ENCODE measurements at regions not wholly inside any gene's neighbourhood (a gene's known extent, or its start where the extent isn't known, plus 50 kb on each side); places are given as distances from the start of the nearest gene placed in this dataset.

GRCh38 chr17:36854982-36855381 is 82.3 kb upstream of the LHX1 start:
- H4K20me1 ChIP-seq (ENCODE audit: control insufficient read depth, insufficient read depth, low read length, poor library complexity, severe bottlenecking), result no peaks in the 10 kb centered on the region
- no peak overlapping the region for H3K4me2 ChIP-seq (replicated peaks; ENCODE audit: low read depth, low read length, poor library complexity, severe bottlenecking)
- 50% methylated on average over 1 of the region's 3 CpGs for WGBS (ENCODE audit: insufficient coverage)

GRCh38 chr17:36855459-36855858 is 81.8 kb upstream of the LHX1 start:
- Histone ChIP-seq H3K9ac (ENCODE audit: low read length) (no peak overlapping the region), H3K4me3 (ENCODE audit: control extremely low read depth in 1 of 5, extremely low read depth in 1 of 5, insufficient read depth in 1 of 5, low read depth in 2 of 5, low read length in 4 of 5) (no peak overlapping the region), H3K36me3 (replicated peaks in 1 of 2; ENCODE audit: control extremely low read depth in 1 of 2, control insufficient read depth in 1 of 2, extremely low read depth in 1 of 2, insufficient read depth in 2 of 2, low read length in 1 of 2) (no peaks in the 10 kb centered on the region), H4K20me1 (ENCODE audit: control insufficient read depth, insufficient read depth, low read length, poor library complexity, severe bottlenecking) (no peaks in the 10 kb centered on the region), H3K9me3 (ENCODE audit: control extremely low read depth in 1 of 3, control insufficient read depth in 2 of 3, insufficient read depth in 1 of 3, low read length in 2 of 3) (no peaks in the 10 kb centered on the region), H3K4me2 (replicated peaks; ENCODE audit: low read depth, low read length, poor library complexity, severe bottlenecking) (no peak overlapping the region), H2AFZ (ENCODE audit: insufficient read depth, low read depth, low read length, poor library complexity, severe bottlenecking) (no peak overlapping the region), H3K79me2 (ENCODE audit: control insufficient read depth, insufficient read depth, low read length) (no peaks in the 10 kb centered on the region), H3K4me1 (ENCODE audit: control insufficient read depth in 2 of 2, insufficient read depth in 2 of 2, low read length in 2 of 2) (no peaks in the 10 kb centered on the region), H3K27me3 (replicated peaks in 1 of 4; ENCODE audit: control extremely low read depth in 1 of 4, control insufficient read depth in 3 of 4, insufficient read depth in 4 of 4, low read length in 3 of 4) (no peaks in the 10 kb centered on the region), H3K27ac (ENCODE audit: low read length in 2 of 2) (no peak overlapping the region)
- no peak for ATAC-seq (ENCODE audit: low read depth)
- no peaks in the 10 kb centered on the region for H3K4me1 Mint-ChIP-seq
- H3K4me3 Mint-ChIP-seq, result no peak overlapping the region
- no peak for TF ChIP-seq CTCF (IDR thresholded peaks at IDR 0.05)
- TF ChIP-seq EZH2 (IDR thresholded peaks at IDR 0.05; ENCODE audit: borderline replicate concordance, insufficient read depth, low read depth, low read length, poor library complexity, severe bottlenecking), result no peak
- H3K27ac Mint-ChIP-seq, result no peak overlapping the region
- peaks cover 29% of the 10 kb centered on the region for H3K27me3 Mint-ChIP-seq
- WGBS (ENCODE audit: insufficient coverage), result 86% methylated on average over 1 of the region's 4 CpGs
- no peak for DNase-seq
- ChIA-PET POLR2A (no interaction called here), CTCF (no interaction called here)
- no peaks in the 10 kb centered on the region for H3K9me3 Mint-ChIP-seq (ENCODE audit: insufficient read depth)
- intact Hi-C loops (cut with micrococcal nuclease), result no loop called here

More at GRCh38 chr17:36854982-36855381, 82.3 kb upstream of the LHX1 start:
- Histone ChIP-seq H3K79me2 (ENCODE audit: control insufficient read depth, insufficient read depth, low read length) (no peaks in the 10 kb centered on the region), H3K27me3 (replicated peaks in 1 of 4; ENCODE audit: control extremely low read depth in 1 of 4, control insufficient read depth in 3 of 4, insufficient read depth in 4 of 4, low read length in 3 of 4) (no peaks in the 10 kb centered on the region), H3K9ac (ENCODE audit: low read length) (no peak overlapping the region), H3K27ac (ENCODE audit: low read length in 2 of 2) (no peak overlapping the region), H3K36me3 (replicated peaks in 1 of 2; ENCODE audit: control extremely low read depth in 1 of 2, control insufficient read depth in 1 of 2, extremely low read depth in 1 of 2, insufficient read depth in 2 of 2, low read length in 1 of 2) (no peaks in the 10 kb centered on the region), H3K4me1 (ENCODE audit: control insufficient read depth in 2 of 2, insufficient read depth in 2 of 2, low read length in 2 of 2) (no peaks in the 10 kb centered on the region), H3K4me3 (ENCODE audit: control extremely low read depth in 1 of 5, extremely low read depth in 1 of 5, insufficient read depth in 1 of 5, low read depth in 2 of 5, low read length in 4 of 5) (no peak overlapping the region), H3K9me3 (ENCODE audit: control extremely low read depth in 1 of 3, control insufficient read depth in 2 of 3, insufficient read depth in 1 of 3, low read length in 2 of 3) (no peaks in the 10 kb centered on the region), H2AFZ (ENCODE audit: insufficient read depth, low read depth, low read length, poor library complexity, severe bottlenecking) (no peak overlapping the region)
- intact Hi-C loops (cut with micrococcal nuclease), result no loop called here
- ChIA-PET CTCF (no interaction called here), POLR2A (no interaction called here)
- no peak for ATAC-seq (ENCODE audit: low read depth)
- Mint-ChIP-seq H3K4me1 (no peaks in the 10 kb centered on the region), H3K4me3 (no peak overlapping the region), H3K27me3 (peaks cover 29% of the 10 kb centered on the region), H3K9me3 (ENCODE audit: insufficient read depth) (no peaks in the 10 kb centered on the region), H3K27ac (no peak overlapping the region)
- no peak for DNase-seq
- TF ChIP-seq EZH2 (IDR thresholded peaks at IDR 0.05; ENCODE audit: borderline replicate concordance, insufficient read depth, low read depth, low read length, poor library complexity, severe bottlenecking) (no peak), CTCF (IDR thresholded peaks at IDR 0.05) (no peak)

All from B cell (primary cell).